ENCODE measurements at regions not wholly inside any gene's neighbourhood (a gene's known extent, or its start where the extent isn't known, plus 50 kb on each side); places are given as distances from the start of the nearest gene placed in this dataset.
"Not testable (repeated sequence)": the region's sequence is repeated elsewhere in the genome, so short reads cannot be mapped to it uniquely, and the experiment has no call there.

GRCh38 chr11:98495601-98496000, 525.1 kb upstream of the CNTN5 start:
- H3K4me1 Mint-ChIP-seq (ENCODE audit: low read depth), result no peaks in the 10 kb centered on the region
- H3K4me3 Mint-ChIP-seq, result no peak overlapping the region

GRCh38 chr11:98507208-98507607, 513.5 kb upstream of the CNTN5 start:
- peaks cover 46% of the 10 kb centered on the region for H3K9me3 Mint-ChIP-seq
- H3K4me3 Mint-ChIP-seq, result no peak overlapping the region
- H3K27ac Mint-ChIP-seq, result no peak overlapping the region

More at GRCh38 chr11:98495601-98496000, 525.1 kb upstream of the CNTN5 start:
- no peaks in the 10 kb centered on the region for H3K36me3 Mint-ChIP-seq (ENCODE audit: low read depth)
- peaks cover 11% of the 10 kb centered on the region for H3K9me3 Mint-ChIP-seq
- H3K27ac Mint-ChIP-seq, result no peak overlapping the region
- no peaks in the 10 kb centered on the region for H3K27me3 Mint-ChIP-seq (ENCODE audit: low read depth)
- no peak for DNase-seq (ENCODE audit: low spot score)

GRCh38 chr11:98512938-98513337, 507.8 kb upstream of the CNTN5 start:
- no peaks in the 10 kb centered on the region for H3K27me3 Mint-ChIP-seq (ENCODE audit: low read depth)
- no peak overlapping the region for H3K4me3 Mint-ChIP-seq
- no peaks in the 10 kb centered on the region for H3K4me1 Mint-ChIP-seq (ENCODE audit: low read depth)
- H3K27ac Mint-ChIP-seq, result no peak overlapping the region
- no peak for DNase-seq (ENCODE audit: low spot score)
- H3K9me3 Mint-ChIP-seq, result peaks cover 36% of the 10 kb centered on the region
- H3K36me3 Mint-ChIP-seq (ENCODE audit: low read depth), result no peaks in the 10 kb centered on the region

More at GRCh38 chr11:98507208-98507607, 513.5 kb upstream of the CNTN5 start:
- H3K36me3 Mint-ChIP-seq (ENCODE audit: low read depth), result no peaks in the 10 kb centered on the region
- H3K27me3 Mint-ChIP-seq (ENCODE audit: low read depth), result no peaks in the 10 kb centered on the region
- no peak for DNase-seq (ENCODE audit: low spot score)
- H3K4me1 Mint-ChIP-seq (ENCODE audit: low read depth), result no peaks in the 10 kb centered on the region

- no peak for DNase-seq (ENCODE audit: low spot score)
- no peaks in the 10 kb centered on the region for H3K27me3 Mint-ChIP-seq (ENCODE audit: low read depth)
- peaks cover 6% of the 10 kb centered on the region for H3K9me3 Mint-ChIP-seq
- H3K4me3 Mint-ChIP-seq, result no peak overlapping the region
- H3K4me1 Mint-ChIP-seq (ENCODE audit: low read depth), result no peaks in the 10 kb centered on the region
- no peak overlapping the region for H3K27ac Mint-ChIP-seq
- no peaks in the 10 kb centered on the region for H3K36me3 Mint-ChIP-seq (ENCODE audit: low read depth)
Measured at GRCh38 chr11:98531576-98531975, 489.2 kb upstream of the CNTN5 start.

GRCh38 chr11:98536023-98536422, 484.7 kb upstream of the CNTN5 start:
- Mint-ChIP-seq H3K27ac (no peak overlapping the region), H3K27me3 (ENCODE audit: low read depth) (no peaks in the 10 kb centered on the region), H3K36me3 (ENCODE audit: low read depth) (no peaks in the 10 kb centered on the region), H3K9me3 (peaks cover 22% of the 10 kb centered on the region), H3K4me3 (no peak overlapping the region), H3K4me1 (ENCODE audit: low read depth) (no peaks in the 10 kb centered on the region)
- no peak for DNase-seq (ENCODE audit: low spot score)

GRCh38 chr11:98538358-98538757, 482.4 kb upstream of the CNTN5 start:
- DNase-seq (ENCODE audit: low spot score); H3K27ac Mint-ChIP-seq; H3K36me3 Mint-ChIP-seq (ENCODE audit: low read depth); H3K4me3 Mint-ChIP-seq; H3K4me1 Mint-ChIP-seq (ENCODE audit: low read depth); H3K27me3 Mint-ChIP-seq (ENCODE audit: low read depth): not testable (repeated sequence)
- H3K9me3 Mint-ChIP-seq, result peaks cover 19% of the 10 kb centered on the region

- DNase-seq (ENCODE audit: low spot score), result no peak
- H3K4me1 Mint-ChIP-seq (ENCODE audit: low read depth), result no peaks in the 10 kb centered on the region
- H3K9me3 Mint-ChIP-seq, result peaks cover 37% of the 10 kb centered on the region
- H3K27ac Mint-ChIP-seq, result no peak overlapping the region
- no peaks in the 10 kb centered on the region for H3K27me3 Mint-ChIP-seq (ENCODE audit: low read depth)
- no peaks in the 10 kb centered on the region for H3K36me3 Mint-ChIP-seq (ENCODE audit: low read depth)
- H3K4me3 Mint-ChIP-seq, result no peak overlapping the region
Measured at GRCh38 chr11:98545544-98546175, 475.1 kb upstream of the CNTN5 start.

- DNase-seq (ENCODE audit: low spot score), result no peak
- no peaks in the 10 kb centered on the region for H3K27me3 Mint-ChIP-seq (ENCODE audit: low read depth)
- H3K4me3 Mint-ChIP-seq, result no peak overlapping the region
- H3K27ac Mint-ChIP-seq, result no peak overlapping the region
- peaks cover 35% of the 10 kb centered on the region for H3K9me3 Mint-ChIP-seq
- H3K4me1 Mint-ChIP-seq (ENCODE audit: low read depth), result no peaks in the 10 kb centered on the region
- no peaks in the 10 kb centered on the region for H3K36me3 Mint-ChIP-seq (ENCODE audit: low read depth)
Measured at GRCh38 chr11:98549571-98549970, 471.2 kb upstream of the CNTN5 start.

GRCh38 chr11:98559961-98560360, 460.8 kb upstream of the CNTN5 start:
- Mint-ChIP-seq H3K9me3 (peaks cover 18% of the 10 kb centered on the region), H3K4me3 (no peak overlapping the region)
- no peak for DNase-seq (ENCODE audit: low spot score)

GRCh38 chr11:98561252-98561651, 459.5 kb upstream of the CNTN5 start:
- no peaks in the 10 kb centered on the region for H3K36me3 Mint-ChIP-seq (ENCODE audit: low read depth)
- no peaks in the 10 kb centered on the region for H3K4me1 Mint-ChIP-seq (ENCODE audit: low read depth)
- H3K4me3 Mint-ChIP-seq, result no peak overlapping the region
- DNase-seq (ENCODE audit: low spot score), result no peak
- H3K9me3 Mint-ChIP-seq, result peaks cover 19% of the 10 kb centered on the region
- no peak overlapping the region for H3K27ac Mint-ChIP-seq
- H3K27me3 Mint-ChIP-seq (ENCODE audit: low read depth), result no peaks in the 10 kb centered on the region

More at GRCh38 chr11:98559961-98560360, 460.8 kb upstream of the CNTN5 start:
- Mint-ChIP-seq H3K36me3 (ENCODE audit: low read depth) (no peaks in the 10 kb centered on the region), H3K27me3 (ENCODE audit: low read depth) (no peaks in the 10 kb centered on the region), H3K4me1 (ENCODE audit: low read depth) (no peaks in the 10 kb centered on the region), H3K27ac (no peak overlapping the region)

- DNase-seq (ENCODE audit: low spot score), result no peak
- Mint-ChIP-seq H3K4me3 (no peak overlapping the region), H3K9me3 (peaks cover 17% of the 10 kb centered on the region), H3K27me3 (ENCODE audit: low read depth) (no peaks in the 10 kb centered on the region), H3K4me1 (ENCODE audit: low read depth) (no peaks in the 10 kb centered on the region), H3K27ac (no peak overlapping the region), H3K36me3 (ENCODE audit: low read depth) (no peaks in the 10 kb centered on the region)
Measured at GRCh38 chr11:98561877-98562395, 458.8 kb upstream of the CNTN5 start.

- Mint-ChIP-seq H3K4me1 (ENCODE audit: low read depth) (no peaks in the 10 kb centered on the region), H3K27me3 (ENCODE audit: low read depth) (no peaks in the 10 kb centered on the region), H3K9me3 (peaks cover 14% of the 10 kb centered on the region), H3K27ac (no peak overlapping the region), H3K36me3 (ENCODE audit: low read depth) (no peaks in the 10 kb centered on the region), H3K4me3 (no peak overlapping the region)
- no peak for DNase-seq (ENCODE audit: low spot score)
Measured at GRCh38 chr11:98564233-98564632, 456.5 kb upstream of the CNTN5 start.

GRCh38 chr11:98564881-98565280, 455.9 kb upstream of the CNTN5 start:
- no peaks in the 10 kb centered on the region for H3K27me3 Mint-ChIP-seq (ENCODE audit: low read depth)
- no peak overlapping the region for H3K27ac Mint-ChIP-seq
- H3K9me3 Mint-ChIP-seq, result peaks cover 14% of the 10 kb centered on the region
- H3K4me3 Mint-ChIP-seq, result no peak overlapping the region
- no peaks in the 10 kb centered on the region for H3K36me3 Mint-ChIP-seq (ENCODE audit: low read depth)
- DNase-seq (ENCODE audit: low spot score), result no peak
- no peaks in the 10 kb centered on the region for H3K4me1 Mint-ChIP-seq (ENCODE audit: low read depth)

GRCh38 chr11:98565311-98565710, 455.4 kb upstream of the CNTN5 start:
- DNase-seq (ENCODE audit: low spot score), result no peak
- H3K36me3 Mint-ChIP-seq (ENCODE audit: low read depth), result no peaks in the 10 kb centered on the region

GRCh38 chr11:98566978-98567377, 453.8 kb upstream of the CNTN5 start:
- H3K4me3 Mint-ChIP-seq, result no peak overlapping the region
- H3K4me1 Mint-ChIP-seq (ENCODE audit: low read depth), result no peaks in the 10 kb centered on the region
- peaks cover 20% of the 10 kb centered on the region for H3K9me3 Mint-ChIP-seq
- H3K27me3 Mint-ChIP-seq (ENCODE audit: low read depth), result no peaks in the 10 kb centered on the region
- DNase-seq (ENCODE audit: low spot score), result no peak
- no peaks in the 10 kb centered on the region for H3K36me3 Mint-ChIP-seq (ENCODE audit: low read depth)
- H3K27ac Mint-ChIP-seq, result no peak overlapping the region

More at GRCh38 chr11:98565311-98565710, 455.4 kb upstream of the CNTN5 start:
- Mint-ChIP-seq H3K27me3 (ENCODE audit: low read depth) (no peaks in the 10 kb centered on the region), H3K4me3 (no peak overlapping the region), H3K27ac (no peak overlapping the region), H3K4me1 (ENCODE audit: low read depth) (no peaks in the 10 kb centered on the region), H3K9me3 (peaks cover 18% of the 10 kb centered on the region)

Measured in T-helper 2 cell treated with Interferon-gamma antibody and Interleukin-4, amounts not matched to agents 5 μg/mL and 100 μg/mL, for 36 hours (primary cell).